SK-N-SH (cell line): ENCODE measurements at regions not wholly inside any gene's neighbourhood (a gene's known extent, or its start where the extent isn't known, plus 50 kb on each side); places are given as distances from the start of the nearest gene placed in this dataset.

Source experiments
- CTCF ChIA-PET: fragments of 300-600, 350-600 bp; formaldehyde crosslinking; extraction: SDS; loops from one replicate; lab custom pipeline; 2021; lab: Yijun Ruan, JAX
- POLR2A ChIA-PET: fragments of 350-600 bp; sonication (Branson Sonifier 250); formaldehyde crosslinking; extraction: SDS; loops from one replicate; lab custom pipeline; 2020; ENCODE audit warnings: antibody characterized with exemption, inconsistent platforms; lab: Yijun Ruan, JAX
- DNase-seq: peaks from one replicate; pipeline ENCODE4 v3.0.0; 2012
- H2AFZ ChIP-seq: fragments of 200-600 bp; sonication (generic); 2 replicates; pipeline ENCODE4 v1.8.1; 2016; ENCODE audit warnings: antibody characterized with exemption, mild to moderate bottlenecking, low read depth
- H3F3A ChIP-seq: fragments of 200-600 bp; sonication (generic); replicated peaks from 2 replicates; pipeline ENCODE3; 2016; ENCODE audit warnings: antibody characterized with exemption, mild to moderate bottlenecking; ENCODE audit not compliant: insufficient read depth
- H3K27ac ChIP-seq, 2 experiments: fragments of 200-500 bp in 1 of 2; fragments of 200-600 bp in 1 of 2; sonication (Bioruptor generic) in 1 of 2; sonication (generic), shearing (Covaris generic) in 1 of 2; 2 replicates each; pipeline versions ENCODE4 v1.5.1 to v1.6.1; 2014 to 2016; ENCODE audit warnings: low read depth in 2 of 2, inconsistent platforms in 1 of 2, low read length in 1 of 2, mild to moderate bottlenecking in 1 of 2, mixed read lengths in 1 of 2
- H3K27me3 ChIP-seq: fragments of 200-600 bp; sonication (generic), shearing (Covaris generic); 2 replicates; pipeline ENCODE4 v1.6.1; 2016; ENCODE audit warnings: mixed run types; ENCODE audit not compliant: insufficient read depth
- H3K36me3 ChIP-seq, 2 experiments: fragments of 200-500 bp in 1 of 2; fragments of 200-600 bp in 1 of 2; sonication (Bioruptor generic) in 1 of 2; sonication (generic) in 1 of 2; replicated peaks in 1 of 2; 2 replicates each; pipeline versions ENCODE3 to v1.5.1; 2014 to 2016; ENCODE audit warnings: low read length in 1 of 2, mild to moderate bottlenecking in 1 of 2; ENCODE audit not compliant: insufficient read depth in 2 of 2, control insufficient read depth in 1 of 2
- H3K4me1 ChIP-seq, 2 experiments: fragments of 200-500 bp in 1 of 2; fragments of 200-600 bp in 1 of 2; sonication (Bioruptor generic) in 1 of 2; sonication (generic), shearing (Covaris generic) in 1 of 2; 2 replicates each; pipeline versions ENCODE4 v1.5.1 to v1.6.1; 2014 to 2016; ENCODE audit warnings: low read depth in 1 of 2, low read length in 1 of 2, mixed run types in 1 of 2; ENCODE audit not compliant: insufficient read depth in 2 of 2, control insufficient read depth in 1 of 2
- H3K4me2 ChIP-seq: fragments of 200-600 bp; sonication (generic), shearing (Covaris generic); 2 replicates; pipeline ENCODE4 v1.6.1; 2017; ENCODE audit warnings: mixed run types
- H3K4me3 ChIP-seq, 2 experiments: fragments of 200-500 bp in 1 of 2; fragments of 200-600 bp in 1 of 2; sonication (Bioruptor generic) in 1 of 2; sonication (generic), shearing (Covaris generic) in 1 of 2; 2 replicates each; pipeline versions ENCODE4 v1.5.1 to v1.8.1; 2014 to 2016; ENCODE audit warnings: low read depth in 2 of 2, inconsistent platforms in 1 of 2, low read length in 1 of 2, mild to moderate bottlenecking in 1 of 2, mixed read lengths in 1 of 2, moderate library complexity in 1 of 2
- H3K79me2 ChIP-seq: fragments of 200-600 bp; sonication (generic); 2 replicates; pipeline ENCODE4 v1.8.1; 2017; ENCODE audit warnings: mild to moderate bottlenecking; ENCODE audit not compliant: insufficient read depth
- H3K9ac ChIP-seq: fragments of 200-600 bp; sonication (generic); 2 replicates; pipeline ENCODE4 v1.6.1; 2017; ENCODE audit warnings: mixed run types
- H3K9me2 ChIP-seq: fragments of 200-600 bp; sonication (generic); 2 replicates; pipeline ENCODE4 v1.6.1; 2017; ENCODE audit warnings: mixed run types
- H3K9me3 ChIP-seq: fragments of 200-600 bp; sonication (generic); 2 replicates; pipeline ENCODE4 v1.6.1; 2017; ENCODE audit warnings: mixed run types, mild to moderate bottlenecking, moderate library complexity
- H4K20me1 ChIP-seq: fragments of 200-600 bp; sonication (generic); 2 replicates; pipeline ENCODE4 v1.6.1; 2017; ENCODE audit warnings: mild to moderate bottlenecking, mixed run types; ENCODE audit not compliant: insufficient read depth
- CTCF ChIP-seq: fragments of 200-600 bp; sonication (generic); IDR thresholded peaks from 2 replicates; pipeline ENCODE4 v1.6.1; 2017; ENCODE audit warnings: antibody characterized with exemption, mild to moderate bottlenecking, moderate library complexity
- FOXM1 ChIP-seq: IDR thresholded peaks from 2 replicates; pipeline ENCODE4 v1.4.0; 2012; ENCODE audit warnings: low read depth, mild to moderate bottlenecking
- MAX ChIP-seq: IDR thresholded peaks from 2 replicates; pipeline ENCODE4 v1.4.0; 2012; ENCODE audit warnings: low read depth
- RCOR1 ChIP-seq: fragments of 150-350 bp; IDR thresholded peaks from 2 replicates; pipeline ENCODE4 v1.6.1; 2017; ENCODE audit warnings: antibody characterized with exemption, low read length
- RXRA ChIP-seq: IDR thresholded peaks from 2 replicates; pipeline ENCODE4 v1.4.0; 2012; ENCODE audit warnings: low read depth, mild to moderate bottlenecking, borderline replicate concordance
- WGBS: methylation state at CpG from one replicate; pipeline ENCODE4 v1.1.6; 2017; ENCODE audit warnings: low lambda C conversion rate; 5-methylcytosine and 5-hydroxymethylcytosine counted together

DNA sequence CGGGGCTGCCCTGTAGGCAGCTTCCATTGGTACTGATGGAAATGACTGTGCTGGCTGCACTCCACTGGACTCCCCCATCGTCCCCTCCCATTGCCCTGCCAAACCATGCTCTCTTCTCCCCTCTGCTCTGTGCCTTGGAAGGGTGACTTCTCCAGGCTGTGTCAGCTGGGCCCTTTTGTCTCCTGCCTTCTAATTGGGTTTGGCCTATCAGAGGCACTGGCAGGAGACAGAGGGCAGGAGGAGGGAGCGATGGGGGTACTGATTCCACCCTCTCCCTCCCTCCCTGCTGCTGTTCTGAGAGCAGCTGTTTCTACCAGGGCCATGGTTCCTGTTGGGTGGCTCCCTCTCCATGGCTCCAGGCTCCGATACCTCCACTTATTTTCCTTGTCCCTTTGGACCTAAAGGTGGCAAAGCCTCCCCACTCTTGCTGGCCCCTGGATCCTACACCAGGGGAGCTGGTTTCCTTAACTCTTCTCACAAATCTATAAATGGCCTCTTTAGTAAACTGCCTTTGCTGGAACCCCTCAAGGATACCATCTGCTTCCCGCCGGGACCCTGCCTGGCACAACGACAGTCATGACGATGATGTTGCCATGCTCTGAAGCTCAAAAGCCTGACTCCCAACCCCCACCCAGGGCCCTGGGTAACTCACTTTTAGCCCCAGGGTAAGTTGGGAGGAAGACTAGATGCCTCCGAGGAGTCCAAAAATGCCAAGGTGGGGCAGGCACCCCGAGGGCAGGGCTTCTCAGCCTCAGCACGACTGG is 123.8 kb upstream of the RPL38 start:
- Histone ChIP-seq H3F3A (no peaks in the 10 kb centered on the region), H3K79me2 (no peaks in the 10 kb centered on the region), H3K9me3 (peaks cover 7% of the 10 kb centered on the region; the same call in 1 of the 2 replicates), H3K4me3 (no peak overlapping the region), H3K9me2 (no peaks in the 10 kb centered on the region), H3K27ac (no peak overlapping the region), H3K9ac (no peak overlapping the region), H3K27me3 (no peaks in the 10 kb centered on the region), H2AFZ (no peak overlapping the region), H3K36me3 (no peaks in the 10 kb centered on the region), H4K20me1 (no peaks in the 10 kb centered on the region), H3K4me2 (no peak overlapping the region), H3K4me1 (peaks cover 0 to 2% of the 10 kb centered on the region in 2 experiments; a peak in 1 of 4 replicates)
- ChIA-PET POLR2A (no interaction called here), CTCF (interaction anchor here (0.7 to 4.2 kb wide), 8 partner anchors 9 to 120 kb away, joined by 3 to 22 read pairs (median 4); no protein-coding TSS in a partner anchor)
- no peak for TF ChIP-seq RXRA
- WGBS, result 45% methylated on average over 11 of the region's 11 CpGs
- DNase-seq, result no peak

GRCh38 chr17:74080656-74081582 is 122.6 kb upstream of the RPL38 start:
- Histone ChIP-seq H3K9ac (no peak overlapping the region), H3K9me2 (no peaks in the 10 kb centered on the region), H2AFZ (no peak overlapping the region), H3F3A (no peaks in the 10 kb centered on the region), H3K27me3 (no peaks in the 10 kb centered on the region), H3K9me3 (peaks cover 7% of the 10 kb centered on the region; the same call in 1 of the 2 replicates), H3K79me2 (no peaks in the 10 kb centered on the region), H3K4me2 (no peak overlapping the region), H3K4me3 (no peak overlapping the region), H3K36me3 (no peaks in the 10 kb centered on the region)
- ChIA-PET CTCF (interaction anchor here (1.2 to 4.2 kb wide), 6 partner anchors 9 to 95 kb away, joined by 4 to 22 read pairs (median 4); no protein-coding TSS in a partner anchor), POLR2A (no interaction called here)
- WGBS, result 35% methylated on average over 19 of the region's 21 CpGs
- no peak for TF ChIP-seq FOXM1
- TF ChIP-seq MAX, result no peak
- TF ChIP-seq CTCF, result no peak
- TF ChIP-seq RCOR1, result no peak
- TF ChIP-seq, all 33 proteins: peak for 0
- no peak overlapping the region for H3K27ac ChIP-seq
- peaks cover 0 to 2% of the 10 kb centered on the region in 2 experiments; a peak in 1 of 4 replicates for H3K4me1 ChIP-seq
- no peak for DNase-seq
- H4K20me1 ChIP-seq, result no peaks in the 10 kb centered on the region
